Stimulated activated CD4-positive, alpha-beta T cell treated with anti-CD3 and anti-CD28 coated beads, Interleukin-1b, Interleukin-23, amount 100 ng/mL, for 24 hours (primary cell): ENCODE measurements at regions not wholly inside any gene's neighbourhood (a gene's known extent, or its start where the extent isn't known, plus 50 kb on each side); places are given as distances from the start of the nearest gene placed in this dataset.

Experiments
- DNase-seq, 4 experiments: peaks; one replicate each; pipeline ENCODE4 v3.0.0-alpha.2; 2020; ENCODE audit warnings: low read depth in 4 of 4, low spot score in 1 of 4

DNA sequence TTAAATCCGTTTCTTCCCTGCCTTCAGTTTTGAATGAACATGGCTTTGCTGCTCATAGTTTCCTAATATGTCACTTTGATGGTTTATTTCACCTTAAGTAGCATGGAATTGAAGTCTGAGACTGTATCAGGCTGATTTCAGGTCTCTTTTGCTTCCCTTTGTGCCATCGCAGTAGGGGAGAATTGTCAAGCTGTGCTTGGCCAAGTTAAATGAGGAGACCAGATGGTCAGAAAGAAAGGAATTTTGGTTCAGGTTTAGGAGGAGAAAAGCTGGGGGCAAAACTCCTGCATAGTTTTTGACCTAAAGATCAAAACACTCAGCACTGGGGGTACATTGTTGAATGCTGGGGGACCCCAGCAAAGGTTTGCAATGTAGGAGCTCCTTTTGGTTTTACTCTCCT is 398.4 kb downstream of the NUAK1 start:
- DNase-seq: no peak

- DNase-seq: no peak
Measured at GRCh38 chr12:105740970-105741725, 397.6 kb downstream of the NUAK1 start.

- DNase-seq: no peak
Measured at GRCh38 chr12:105741786-105742566, 396.8 kb downstream of the NUAK1 start.

DNA sequence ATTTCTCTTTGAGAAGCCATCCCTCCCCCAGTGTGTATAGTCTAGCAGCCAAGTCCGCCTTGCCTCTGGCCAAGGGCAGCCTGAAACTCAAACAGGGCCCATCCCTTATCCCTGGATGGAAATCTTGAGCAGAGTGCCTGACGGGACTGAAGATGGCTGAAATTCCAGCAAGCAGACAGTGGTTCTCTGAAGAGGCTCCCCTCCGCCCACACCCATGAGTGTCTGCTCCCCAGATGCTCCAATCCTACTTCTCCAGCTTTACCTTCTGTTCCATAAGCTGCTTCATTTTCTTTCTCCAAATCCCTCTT is 396.2 kb downstream of the NUAK1 start:
- DNase-seq: no peak

DNA sequence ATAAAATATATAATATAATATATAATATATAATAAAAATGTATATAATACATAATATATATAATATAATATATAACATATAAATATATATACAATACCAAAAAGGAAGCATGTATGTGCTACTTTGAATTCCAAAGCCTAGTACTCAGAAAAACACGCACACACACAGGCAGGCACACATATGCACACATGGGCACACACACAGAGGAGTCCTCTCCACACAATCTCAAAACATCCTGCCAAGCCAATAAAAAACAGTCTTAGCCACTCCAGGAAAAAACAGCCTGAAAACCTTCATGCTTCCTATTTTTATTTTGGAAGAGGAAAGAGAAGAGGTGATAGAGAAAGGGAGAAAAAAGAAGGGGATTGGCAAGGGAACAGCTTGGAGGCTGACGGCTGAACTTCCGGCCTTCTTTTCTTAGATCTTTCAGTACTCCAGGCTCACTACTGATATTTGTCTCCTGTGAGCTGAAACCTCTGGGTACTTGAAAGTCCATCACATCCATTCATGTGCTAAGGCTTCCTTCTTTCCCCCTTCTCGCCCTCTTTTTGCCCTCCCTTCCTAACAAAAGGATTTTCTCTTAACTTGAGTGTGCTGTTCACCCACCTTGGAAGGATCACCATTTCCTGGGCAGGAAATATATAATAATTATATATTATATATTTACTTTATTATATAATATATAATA is 394.2 kb downstream of the NUAK1 start:
- DNase-seq: no peak

DNA sequence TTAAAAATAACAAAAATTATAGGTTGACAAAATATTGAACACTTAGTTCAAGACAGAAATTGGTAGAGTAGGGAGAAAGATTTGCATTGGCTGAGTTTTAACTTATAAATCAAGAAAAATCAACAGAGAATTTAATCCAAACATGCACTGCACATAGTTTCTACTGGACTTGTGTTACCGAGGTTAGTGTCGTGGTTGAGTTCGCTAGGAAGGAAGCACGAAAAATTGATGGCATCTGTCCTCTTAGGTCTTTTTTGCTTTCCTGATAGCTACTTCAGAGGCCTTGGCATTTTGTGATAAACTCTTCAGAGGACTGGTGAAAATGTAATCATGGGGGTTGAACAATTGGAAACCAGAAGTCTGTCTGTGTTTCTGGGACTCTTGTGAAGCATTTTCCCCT is 392.9 kb downstream of the NUAK1 start:
- no peak for DNase-seq

- no peak for DNase-seq
Measured at GRCh38 chr12:105748806-105749600, 389.8 kb downstream of the NUAK1 start.

DNA sequence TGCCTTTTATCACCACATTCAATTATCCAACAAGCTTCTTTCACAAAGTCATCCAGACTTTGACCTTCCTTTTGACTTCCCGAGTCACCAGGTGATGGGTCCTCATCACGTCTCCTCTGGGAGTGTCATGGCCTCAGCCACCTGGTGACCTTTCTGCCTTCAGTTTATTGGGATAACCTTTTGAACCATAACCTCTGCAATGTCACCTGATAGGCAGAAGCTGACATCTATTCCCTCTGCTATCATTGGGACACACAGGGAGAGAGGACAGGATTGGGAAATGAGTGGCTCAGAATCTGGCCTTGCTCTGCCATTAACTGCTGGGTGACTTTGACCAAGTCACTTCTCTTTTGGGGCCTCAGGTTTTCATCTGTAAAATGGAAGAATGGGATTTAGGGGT is 388.7 kb downstream of the NUAK1 start:
- DNase-seq: no peak

- no peak for DNase-seq
Measured at GRCh38 chr12:105754313-105754712, 384.4 kb downstream of the NUAK1 start.

GRCh38 chr12:105756961-105757360 is 381.8 kb downstream of the NUAK1 start:
- DNase-seq: no peak

DNA sequence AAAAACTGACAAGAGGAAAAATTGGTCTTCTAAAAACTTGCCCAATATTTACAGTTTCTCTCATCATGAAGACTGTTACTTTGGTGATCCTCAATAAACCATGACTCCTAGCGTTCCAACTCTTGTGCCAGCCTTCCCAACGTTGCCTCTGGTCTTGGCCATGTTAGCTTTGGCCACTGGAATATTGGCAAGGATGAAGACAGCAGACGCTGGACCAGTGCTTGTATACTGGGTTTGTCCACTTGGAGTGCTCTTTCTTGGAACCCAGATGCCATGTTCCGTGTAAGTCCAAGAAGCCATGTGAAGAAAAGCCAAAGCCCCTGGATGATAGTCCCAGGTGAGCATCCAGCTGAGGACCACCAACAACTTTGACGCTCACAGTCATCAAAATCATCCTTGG is 379.6 kb downstream of the NUAK1 start:
- no peak for DNase-seq

GRCh38 chr12:105761075-105761474 is 377.7 kb downstream of the NUAK1 start:
- DNase-seq: no peak

DNA sequence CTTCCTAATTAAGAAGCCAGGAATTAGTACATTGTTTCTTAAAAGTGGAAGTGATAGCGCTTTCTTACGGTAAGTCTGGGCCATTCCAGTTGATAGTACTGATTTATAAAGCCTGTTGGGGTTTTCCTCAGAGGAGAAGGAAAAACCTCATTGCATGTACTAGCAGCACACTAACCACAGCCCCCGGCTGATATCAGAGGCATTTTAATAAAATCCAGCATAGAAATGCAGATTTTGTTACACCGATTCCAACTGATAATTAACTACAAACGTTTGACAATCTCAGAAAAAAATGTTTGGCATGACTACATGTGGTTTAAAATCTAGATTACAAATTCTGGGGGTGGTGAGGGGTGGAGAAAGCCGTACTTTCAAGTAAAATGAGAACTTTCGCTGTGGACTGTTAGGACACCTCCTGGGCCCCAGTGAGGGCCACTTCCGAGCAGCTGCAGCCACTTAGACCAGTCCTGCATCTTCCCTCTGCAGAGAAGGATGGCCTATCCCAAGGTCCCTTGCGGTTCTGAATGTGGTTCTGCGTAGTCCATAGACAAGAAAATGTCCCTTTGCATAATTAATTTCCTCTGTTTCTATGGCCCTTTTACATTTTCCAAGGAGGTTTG is 374.4 kb downstream of the NUAK1 start:
- no peak for DNase-seq

DNA sequence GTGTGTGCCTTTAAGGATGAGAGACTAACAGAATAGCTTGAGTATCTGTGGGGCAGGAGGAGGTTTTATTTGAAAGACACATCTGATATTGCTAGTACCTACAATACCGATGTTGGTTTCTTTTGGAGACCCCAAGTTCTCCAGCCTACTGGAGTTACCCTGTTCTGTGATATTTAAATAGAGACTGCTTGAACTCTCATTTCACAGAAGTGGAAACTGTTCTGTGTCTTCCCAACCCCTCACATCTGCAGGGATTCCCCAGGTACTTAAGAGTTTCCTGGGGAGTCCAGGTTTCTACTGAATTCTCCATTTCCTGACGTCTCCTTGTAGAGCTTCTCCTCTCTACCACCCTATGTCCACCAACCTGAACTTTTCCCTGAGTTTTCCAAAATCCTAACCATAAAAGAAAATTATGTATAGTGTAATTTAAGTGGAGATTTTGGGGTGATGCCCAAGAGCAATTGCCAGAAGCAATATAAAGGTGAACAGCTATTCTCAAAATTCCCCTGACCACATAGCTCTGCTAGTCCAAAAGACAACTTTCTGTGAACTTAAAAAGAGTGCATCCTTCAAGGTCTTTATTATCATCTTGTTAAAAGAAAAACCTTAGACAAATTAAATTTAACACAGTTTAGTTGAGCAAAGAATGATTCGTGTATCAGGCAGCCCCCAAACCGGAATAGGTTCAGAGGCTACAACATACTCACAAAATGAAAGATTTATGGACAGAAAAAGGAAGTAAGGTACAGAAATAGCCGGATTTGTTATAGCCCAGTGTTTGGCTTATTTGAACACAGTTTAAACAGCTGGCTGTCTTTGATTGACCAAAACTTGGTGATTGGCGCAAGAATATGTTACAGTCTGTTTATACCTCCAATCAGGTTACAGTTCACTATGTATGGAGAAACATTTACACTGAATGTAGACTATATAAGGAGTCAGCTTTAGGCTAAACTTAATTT is 373.4 kb downstream of the NUAK1 start:
- DNase-seq: no peak

DNA sequence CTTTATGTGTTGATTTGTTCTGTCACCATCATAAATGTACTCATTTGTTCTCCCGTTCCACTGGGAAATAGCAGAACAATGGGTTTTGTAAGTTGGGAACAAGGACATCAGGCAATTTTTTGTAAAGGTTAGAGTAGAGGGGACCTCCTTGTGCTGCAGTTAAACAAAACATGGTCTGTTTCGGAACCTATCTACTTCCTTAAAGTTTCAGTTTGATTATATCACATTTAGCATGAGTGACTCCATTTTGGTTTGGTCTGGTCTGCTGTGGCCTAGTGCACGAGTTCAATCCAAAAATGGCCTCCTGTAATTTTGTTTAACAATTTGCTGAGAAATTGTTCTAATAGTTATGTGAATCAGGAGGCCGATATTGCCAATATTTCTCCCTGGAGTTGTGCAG is 372.7 kb downstream of the NUAK1 start:
- DNase-seq: no peak

- no peak for DNase-seq
Measured at GRCh38 chr12:105769486-105769885, 369.3 kb downstream of the NUAK1 start.

DNA sequence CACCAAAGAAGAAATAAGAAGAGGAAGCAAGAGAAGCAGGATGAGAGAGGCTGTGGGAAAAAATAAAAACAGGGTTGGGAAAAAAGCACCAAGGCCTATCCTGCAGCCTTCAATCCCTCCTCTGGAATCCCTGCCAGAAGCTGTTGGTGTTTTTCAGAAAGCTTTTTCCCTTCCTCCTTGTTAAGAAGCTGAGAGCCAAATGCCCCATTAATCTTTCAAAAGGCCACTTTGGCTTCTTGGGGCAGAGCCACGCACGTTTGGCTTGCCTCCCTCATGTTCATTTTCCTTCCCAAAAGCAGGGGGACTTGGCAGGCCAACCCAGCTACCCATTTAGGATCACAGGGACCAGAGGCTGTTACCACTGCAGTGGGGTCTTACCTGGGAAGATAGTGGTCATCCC is 365.3 kb downstream of the NUAK1 start:
- DNase-seq: no peak

- DNase-seq: no peak
Measured at GRCh38 chr12:105774037-105774436, 364.7 kb downstream of the NUAK1 start.

- DNase-seq: no peak
Measured at GRCh38 chr12:105775343-105775742, 363.4 kb downstream of the NUAK1 start.
